ENCODE measurements at regions not wholly inside any gene's neighbourhood (a gene's known extent, or its start where the extent isn't known, plus 50 kb on each side); places are given as distances from the start of the nearest gene placed in this dataset.

GRCh38 chr11:10941871-10942270 lies 84.0 kb upstream of the ZBED5 start:
- DNase-seq, result no peak

GRCh38 chr11:10941414-10941813 lies 83.6 kb upstream of the ZBED5 start:
- no peak for DNase-seq

GRCh38 chr11:10938650-10939387 lies 81.0 kb upstream of the ZBED5 start:
- DNase-seq, result no peak

- DNase-seq, result no peak
Measured at GRCh38 chr11:10938231-10938630, 80.4 kb upstream of the ZBED5 start.

- DNase-seq, result no peak
Measured at GRCh38 chr11:10937385-10937771, 79.5 kb upstream of the ZBED5 start.

GRCh38 chr11:10936626-10937384 lies 79.0 kb upstream of the ZBED5 start:
- no peak for DNase-seq

GRCh38 chr11:10935015-10935559 lies 77.2 kb upstream of the ZBED5 start:
- no peak for DNase-seq

GRCh38 chr11:10934293-10934860 lies 76.5 kb upstream of the ZBED5 start:
- DNase-seq, result no peak

GRCh38 chr11:10933455-10934292 lies 75.8 kb upstream of the ZBED5 start:
- peak; percentile 74 for DNase-seq

GRCh38 chr11:10932976-10933375 lies 75.1 kb upstream of the ZBED5 start:
- no peak for DNase-seq

GRCh38 chr11:10931761-10932670 lies 74.2 kb upstream of the ZBED5 start:
- no peak for DNase-seq

- DNase-seq, result peak; percentile 40
Measured at GRCh38 chr11:10930972-10931760, 73.3 kb upstream of the ZBED5 start.

GRCh38 chr11:10930224-10930971 lies 72.5 kb upstream of the ZBED5 start:
- no peak for DNase-seq

GRCh38 chr11:10927538-10927937 lies 69.7 kb upstream of the ZBED5 start:
- no peak for DNase-seq

GRCh38 chr11:10926801-10927211 lies 69.0 kb upstream of the ZBED5 start:
- DNase-seq, result no peak

GRCh38 chr11:10925149-10925926 lies 67.5 kb upstream of the ZBED5 start:
- no peak for DNase-seq

GRCh38 chr11:10923882-10924281 lies 66.0 kb upstream of the ZBED5 start:
- DNase-seq, result no peak

- no peak for DNase-seq
Measured at GRCh38 chr11:10922892-10923291, 65.0 kb upstream of the ZBED5 start.

- no peak for DNase-seq
Measured at GRCh38 chr11:10920875-10921274, 63.0 kb upstream of the ZBED5 start.

All from stimulated activated naive CD4-positive, alpha-beta T cell treated with Interleukin-2 at 50 U/mL for 16 hours (primary cell).